VCaP (cell line): ENCODE measurements at regions not wholly inside any gene's neighbourhood (a gene's known extent, or its start where the extent isn't known, plus 50 kb on each side); places are given as distances from the start of the nearest gene placed in this dataset.

ENCODE experiments used
- H3K27ac ChIP-seq: fragments of 450-650 bp; 2 replicates; pipeline ENCODE4 v1.5.1; 2017
- TF ChIP-seq, protein P1 (sequence below): fragments of 450-650 bp; conservative IDR thresholded peaks from 2 replicates; pipeline ENCODE4 v1.5.1; 2017; ENCODE audit warnings: mild to moderate bottlenecking, moderate library complexity

DNA sequence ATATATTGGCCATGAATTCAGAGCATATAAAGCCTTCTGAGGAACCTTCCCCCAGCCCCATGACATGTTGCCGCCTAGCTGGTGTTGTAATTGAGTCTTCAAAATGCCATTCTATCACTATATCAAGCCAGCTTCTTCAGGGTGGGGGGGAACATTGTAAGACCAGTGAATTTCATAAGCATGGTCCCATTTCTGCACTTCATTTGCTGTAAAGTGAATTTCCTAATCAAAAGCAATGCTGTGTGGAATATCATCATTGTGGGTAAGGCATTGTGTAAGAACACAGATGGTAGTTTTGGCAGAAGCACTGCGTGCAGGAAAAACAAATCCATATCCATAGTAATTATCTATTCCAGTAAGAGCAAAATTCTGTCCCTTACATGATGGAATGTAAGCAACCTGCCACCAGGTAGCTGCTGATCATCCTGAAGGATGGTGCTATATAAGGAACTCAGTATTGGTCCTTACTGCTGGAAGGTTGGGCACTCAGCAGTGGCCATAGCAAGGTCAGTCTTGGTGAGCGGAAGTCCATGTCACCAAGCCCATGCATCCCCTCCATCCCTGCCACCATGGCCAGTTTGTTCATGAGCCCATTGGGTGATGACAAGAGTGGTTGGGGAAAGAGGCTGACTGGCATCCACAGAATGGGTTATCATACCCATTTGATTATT lies 159.4 kb downstream of the COPS8 start:
- TF ChIP-seq, protein P1, sequence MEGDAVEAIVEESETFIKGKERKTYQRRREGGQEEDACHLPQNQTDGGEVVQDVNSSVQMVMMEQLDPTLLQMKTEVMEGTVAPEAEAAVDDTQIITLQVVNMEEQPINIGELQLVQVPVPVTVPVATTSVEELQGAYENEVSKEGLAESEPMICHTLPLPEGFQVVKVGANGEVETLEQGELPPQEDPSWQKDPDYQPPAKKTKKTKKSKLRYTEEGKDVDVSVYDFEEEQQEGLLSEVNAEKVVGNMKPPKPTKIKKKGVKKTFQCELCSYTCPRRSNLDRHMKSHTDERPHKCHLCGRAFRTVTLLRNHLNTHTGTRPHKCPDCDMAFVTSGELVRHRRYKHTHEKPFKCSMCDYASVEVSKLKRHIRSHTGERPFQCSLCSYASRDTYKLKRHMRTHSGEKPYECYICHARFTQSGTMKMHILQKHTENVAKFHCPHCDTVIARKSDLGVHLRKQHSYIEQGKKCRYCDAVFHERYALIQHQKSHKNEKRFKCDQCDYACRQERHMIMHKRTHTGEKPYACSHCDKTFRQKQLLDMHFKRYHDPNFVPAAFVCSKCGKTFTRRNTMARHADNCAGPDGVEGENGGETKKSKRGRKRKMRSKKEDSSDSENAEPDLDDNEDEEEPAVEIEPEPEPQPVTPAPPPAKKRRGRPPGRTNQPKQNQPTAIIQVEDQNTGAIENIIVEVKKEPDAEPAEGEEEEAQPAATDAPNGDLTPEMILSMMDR: no peak

DNA sequence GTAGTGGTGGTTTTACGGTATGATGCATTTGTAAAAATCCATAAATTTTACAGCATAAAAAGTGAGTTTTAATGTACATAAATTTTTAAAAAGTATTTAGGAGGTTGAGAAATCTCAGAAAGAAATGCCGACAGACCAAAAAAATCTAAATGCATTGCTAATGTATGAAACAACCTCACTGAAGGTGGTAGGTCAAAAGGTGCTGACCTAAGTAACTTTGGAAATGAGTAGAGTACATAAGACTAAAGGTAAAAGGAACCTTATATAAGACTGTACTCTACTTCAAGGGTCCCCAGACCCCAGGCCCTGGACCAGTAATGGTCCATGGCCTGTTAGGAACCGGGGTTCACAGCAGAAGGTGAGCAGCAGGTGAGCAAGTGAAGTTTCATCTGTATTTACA lies 163.4 kb downstream of the COL6A3 start:
- TF ChIP-seq, protein P1: no peak
- H3K27ac ChIP-seq: no peak overlapping the region

More for the DNA sequence above, 159.4 kb downstream of the COPS8 start:
- no peak overlapping the region for H3K27ac ChIP-seq

DNA sequence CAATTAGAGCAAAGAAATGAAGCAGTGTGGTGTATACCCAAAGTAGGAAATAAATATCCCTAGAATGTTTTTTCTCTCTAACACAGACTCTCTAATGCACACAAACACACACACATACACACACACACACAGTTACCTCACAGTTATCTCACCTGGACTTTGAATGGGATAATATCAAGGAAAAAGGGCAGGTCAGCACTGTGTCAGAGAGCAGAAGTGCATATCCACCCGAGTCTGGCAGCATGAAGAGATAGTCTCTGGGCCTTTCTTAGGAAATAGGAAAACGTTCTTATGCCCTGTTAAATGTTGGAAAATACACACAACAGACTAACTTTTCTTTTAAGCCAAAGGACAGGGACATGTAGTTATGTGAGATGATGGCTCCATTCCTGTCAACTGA lies 162.0 kb downstream of the COL6A3 start:
- TF ChIP-seq, protein P1: no peak
- H3K27ac ChIP-seq: no peak overlapping the region

DNA sequence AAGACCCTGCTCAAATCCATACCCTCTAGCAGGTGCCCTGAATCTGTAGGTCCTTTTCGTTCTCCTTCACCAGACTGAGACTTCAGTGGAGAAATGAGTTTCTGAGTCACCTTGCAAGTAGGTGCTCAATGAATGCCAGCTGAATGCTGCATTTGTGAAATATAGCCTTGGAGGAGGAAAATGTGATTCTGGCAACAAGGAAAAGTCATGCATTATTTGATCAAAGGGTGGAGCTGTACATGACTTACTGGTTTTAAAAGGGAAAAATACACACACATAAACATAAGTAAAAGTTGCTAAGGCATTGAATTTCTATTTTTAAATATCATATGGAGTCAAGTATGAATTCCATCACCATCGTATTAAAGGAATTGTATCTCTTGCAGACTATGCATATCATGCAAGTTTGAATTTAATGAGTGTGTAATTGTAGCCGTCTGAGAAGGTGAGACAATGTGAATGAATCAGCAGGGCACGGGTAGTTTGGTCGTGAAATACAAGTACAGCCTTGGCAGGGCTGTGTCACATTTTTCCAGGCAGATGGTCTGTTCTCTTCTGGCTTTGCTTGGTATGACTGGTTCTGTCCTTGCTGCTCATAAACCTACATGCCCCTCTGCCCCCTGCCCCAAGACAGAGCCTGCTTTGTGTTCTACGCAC lies 160.8 kb downstream of the COL6A3 start:
- TF ChIP-seq, protein P1: no peak
- no peak overlapping the region for H3K27ac ChIP-seq

DNA sequence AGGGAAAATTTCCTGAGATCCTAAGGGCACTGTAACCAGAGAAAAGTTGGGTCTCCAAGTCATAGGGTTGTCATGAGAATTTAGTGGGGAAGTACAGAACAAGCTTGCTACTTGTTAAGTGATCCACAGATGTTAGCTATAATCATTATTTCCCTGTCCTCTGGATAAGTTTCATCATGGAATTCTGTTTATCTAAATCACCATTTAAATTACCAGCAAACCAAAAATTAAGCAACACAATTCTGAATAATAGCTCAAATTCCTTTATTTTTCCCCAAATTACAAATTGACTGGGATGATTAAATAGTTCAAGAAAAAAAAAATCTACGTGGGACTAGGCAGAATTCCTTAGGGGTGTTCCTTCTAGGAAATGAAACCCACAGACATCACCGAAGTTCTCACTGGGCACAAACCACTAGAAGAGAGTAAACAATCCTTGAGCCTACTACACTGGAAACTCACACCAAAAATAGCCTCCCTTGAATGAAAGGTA lies 159.5 kb downstream of the COL6A3 start:
- TF ChIP-seq, protein P1: no peak
- no peak overlapping the region for H3K27ac ChIP-seq

DNA sequence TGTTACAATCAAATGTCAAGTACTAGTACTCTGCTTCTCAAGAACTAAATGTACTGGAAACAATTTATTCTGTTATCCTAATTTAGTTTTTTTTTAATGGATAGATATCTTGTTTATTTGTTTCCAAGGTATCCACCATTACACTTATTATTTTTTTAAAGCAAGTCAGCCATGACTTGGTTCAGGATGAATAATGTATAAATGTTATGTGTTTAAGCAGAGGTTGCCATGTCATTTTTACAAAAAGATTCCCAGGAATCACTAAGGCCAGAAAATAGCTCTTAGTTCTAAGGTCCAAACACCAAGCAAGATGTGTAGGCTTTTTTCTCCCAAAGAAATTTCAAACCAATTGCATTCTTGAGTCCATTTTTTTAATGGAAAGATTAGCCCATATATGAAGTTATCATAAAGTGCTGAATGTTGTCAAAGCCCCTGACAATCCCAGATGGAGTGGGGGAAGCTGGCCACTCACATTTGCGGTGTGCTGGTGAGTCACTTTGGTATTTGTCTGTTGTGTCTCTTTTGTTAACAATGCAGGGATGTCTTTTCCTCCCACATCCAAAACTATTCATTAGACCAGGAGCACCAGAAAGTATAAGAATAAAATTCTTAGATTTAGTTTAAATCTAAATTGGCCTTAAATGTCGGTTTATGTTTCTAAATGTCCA lies 158.9 kb downstream of the COL6A3 start:
- no peak overlapping the region for H3K27ac ChIP-seq
- TF ChIP-seq, protein P1: no peak

DNA sequence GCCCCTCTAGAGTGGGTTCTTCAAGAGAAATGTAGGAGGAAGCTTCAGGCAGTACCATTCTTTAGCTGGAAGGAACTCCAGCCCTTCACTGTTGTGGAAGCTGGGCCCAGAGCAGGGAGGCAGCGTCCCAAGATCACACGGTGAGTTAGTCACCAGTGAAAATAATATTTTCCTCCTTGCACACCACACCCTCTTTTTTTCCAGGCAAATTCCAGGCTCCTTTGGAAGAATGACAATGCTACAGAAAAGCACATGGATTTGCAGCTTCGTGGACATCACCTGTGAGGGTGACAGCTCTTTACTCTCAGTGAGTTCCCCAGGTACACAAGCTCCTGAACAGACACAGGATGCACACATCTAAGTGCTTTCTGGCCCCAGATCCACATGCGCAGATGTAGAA lies 157.1 kb downstream of the COL6A3 start:
- H3K27ac ChIP-seq: no peak overlapping the region
- TF ChIP-seq, protein P1: no peak
